B cell (primary cell): ENCODE measurements at regions not wholly inside any gene's neighbourhood (a gene's known extent, or its start where the extent isn't known, plus 50 kb on each side); places are given as distances from the start of the nearest gene placed in this dataset.

Source experiments
- ATAC-seq: fragments of 200-7000 bp; cut with Tn5 transposase; one replicate; pipeline ENCODE4 v1.10.0; 2021; ENCODE audit warnings: low read depth, mild to moderate bottlenecking, moderate number of reproducible peaks, moderate library complexity
- CTCF ChIA-PET: fragments of 350-600 bp; sonication (Branson Sonifier 250); formaldehyde crosslinking; loops from one replicate; lab custom pipeline; 2021; ENCODE audit warnings: antibody characterized with exemption, inconsistent platforms; lab: Charles Lee
- POLR2A ChIA-PET: fragments of 350-600 bp; sonication (Branson Sonifier 250); formaldehyde crosslinking; loops from one replicate; lab custom pipeline; 2021; ENCODE audit warnings: antibody characterized with exemption; lab: Charles Lee
- DNase-seq: peaks from one replicate; pipeline ENCODE4 v3.0.0; 2013
- H2AFZ ChIP-seq: 2 replicates; pipeline ENCODE4 v1.6.1; 2012; ENCODE audit warnings: mild to moderate bottlenecking, low read depth, low read length; ENCODE audit not compliant: insufficient read depth, poor library complexity, severe bottlenecking
- H3K27ac ChIP-seq, 2 donors: 1 replicate in 1 of 2; 2 replicates in 1 of 2; pipeline ENCODE4 v1.5.1; 2012 to 2013; ENCODE audit warnings: low read length in 2 of 2, mild to moderate bottlenecking in 2 of 2, moderate library complexity in 1 of 2
- H3K27me3 ChIP-seq, 4 experiments: fragments of 200-600 bp in 1 of 4; sonication (generic) in 1 of 4; replicated peaks in 1 of 4; 1 replicate in 2 of 4; 2 replicates in 2 of 4; pipeline versions ENCODE4 v1.6.1 to v1.7.0; 2013 to 2016; ENCODE audit warnings: low read length in 3 of 4, mild to moderate bottlenecking in 2 of 4, mixed read lengths in 1 of 4, moderate library complexity in 1 of 4; ENCODE audit not compliant: insufficient read depth in 4 of 4, control insufficient read depth in 3 of 4; ENCODE audit errors: control extremely low read depth in 1 of 4
- H3K36me3 ChIP-seq, 2 experiments: replicated peaks in 1 of 2; 1 replicate in 1 of 2; 2 replicates in 1 of 2; pipeline versions ENCODE4 v1.6.1 to v1.7.1; 2013; ENCODE audit warnings: low read length in 1 of 2; ENCODE audit not compliant: insufficient read depth in 2 of 2, control insufficient read depth in 1 of 2; ENCODE audit errors: control extremely low read depth in 1 of 2, extremely low read depth in 1 of 2
- H3K4me1 ChIP-seq, 2 donors: fragments of 200-600 bp in 1 of 2; sonication (generic) in 1 of 2; 1 replicate in 1 of 2; 2 replicates in 1 of 2; pipeline versions ENCODE4 v1.5.1 to v1.6.1; 2013 to 2017; ENCODE audit warnings: low read length in 2 of 2; ENCODE audit not compliant: control insufficient read depth in 2 of 2, insufficient read depth in 2 of 2
- H3K4me2 ChIP-seq: replicated peaks from 2 replicates; pipeline ENCODE3; 2012; ENCODE audit warnings: mild to moderate bottlenecking, low read depth, low read length; ENCODE audit not compliant: poor library complexity, severe bottlenecking
- H3K4me3 ChIP-seq, 5 experiments: fragments of 200-600 bp in 1 of 5; sonication (generic) in 1 of 5; 1 replicate in 3 of 5; 2 replicates in 2 of 5; pipeline versions ENCODE4 v1.5.1 to v1.7.0; 2011 to 2016; ENCODE audit warnings: low read length in 4 of 5, mild to moderate bottlenecking in 4 of 5, low read depth in 2 of 5, control low read depth in 1 of 5, moderate library complexity in 1 of 5; ENCODE audit not compliant: insufficient read depth in 1 of 5; ENCODE audit errors: control extremely low read depth in 1 of 5, extremely low read depth in 1 of 5
- H3K79me2 ChIP-seq: fragments of 200-600 bp; sonication (generic); one replicate; pipeline ENCODE4 v1.6.0; 2016; ENCODE audit warnings: low read length; ENCODE audit not compliant: control insufficient read depth, insufficient read depth
- H3K9ac ChIP-seq: fragments of 200-600 bp; sonication (generic); 2 replicates; pipeline ENCODE4 v1.6.1; 2017; ENCODE audit warnings: mild to moderate bottlenecking, low read length, moderate library complexity
- H3K9me3 ChIP-seq, 3 donors: one replicate each; pipeline versions ENCODE4 v1.6.1 to v1.7.1; 2013; ENCODE audit warnings: low read length in 2 of 3; ENCODE audit not compliant: control insufficient read depth in 2 of 3, insufficient read depth in 1 of 3; ENCODE audit errors: control extremely low read depth in 1 of 3
- H4K20me1 ChIP-seq: 2 replicates; pipeline ENCODE4 v1.6.0; 2012; ENCODE audit warnings: mild to moderate bottlenecking, low read length; ENCODE audit not compliant: insufficient read depth, control insufficient read depth, poor library complexity, severe bottlenecking
- H3K27ac Mint-ChIP-seq: one replicate; pipeline ENCODE4 v1.8.0; 2021; ENCODE audit warnings: mixed read lengths
- H3K27me3 Mint-ChIP-seq: one replicate; pipeline ENCODE4 v1.8.0; 2021; ENCODE audit warnings: mixed read lengths
- H3K4me1 Mint-ChIP-seq: one replicate; pipeline ENCODE4 v1.8.0; 2021; ENCODE audit warnings: mixed read lengths
- H3K4me3 Mint-ChIP-seq: one replicate; pipeline ENCODE4 v1.8.0; 2021; ENCODE audit warnings: mixed read lengths
- H3K9me3 Mint-ChIP-seq: one replicate; pipeline ENCODE4 v1.8.0; 2022; ENCODE audit warnings: mixed read lengths; ENCODE audit not compliant: insufficient read depth
- EZH2 ChIP-seq: IDR thresholded peaks from 2 replicates; pipeline ENCODE4 v1.6.1; 2012; ENCODE audit warnings: borderline replicate concordance, low read depth, mild to moderate bottlenecking, moderate library complexity, low read length; ENCODE audit not compliant: insufficient read depth, poor library complexity, severe bottlenecking
- WGBS: methylation state at CpG from one replicate; pipeline ENCODE4 v1.1.5; 2013; ENCODE audit warnings: missing lambda C conversion rate; ENCODE audit not compliant: insufficient coverage; 5-methylcytosine and 5-hydroxymethylcytosine counted together
- intact Hi-C: fragments of 100-400 bp; cut with micrococcal nuclease; formaldehyde crosslinking; loops from one replicate; pipeline ENCODE4 v1.10.0; 2022
- TF ChIP-seq, protein P1 (sequence below): fragments of 200-600 bp; IDR thresholded peaks from one replicate; pipeline ENCODE4 v1.8.0; 2022; ENCODE audit warnings: antibody characterized with exemption, mild to moderate bottlenecking

DNA sequence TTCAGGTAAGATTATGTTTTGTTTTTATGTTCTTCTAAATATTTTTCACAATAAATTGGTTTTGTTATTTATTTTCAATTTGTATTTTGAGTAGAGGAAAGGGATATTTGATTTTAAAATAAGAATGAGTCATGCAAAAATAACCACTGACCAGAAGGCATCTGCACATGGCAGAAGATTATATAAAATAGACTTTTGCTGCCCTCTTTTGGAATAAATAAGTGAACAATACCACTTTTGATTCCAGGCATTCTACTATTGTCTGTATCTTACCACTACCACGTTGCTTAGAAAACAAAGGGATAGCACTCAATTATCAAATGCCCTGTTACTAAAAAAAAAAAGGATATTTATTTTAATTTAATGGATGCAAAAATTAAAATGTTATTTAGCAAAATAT, 227.3 kb upstream of the ITGA1 start:
- intact Hi-C loops, result no loop called here
- CTCF ChIA-PET, result no interaction called here
- no CpG with 5 or more reads among the region's 1 CpG for WGBS

DNA sequence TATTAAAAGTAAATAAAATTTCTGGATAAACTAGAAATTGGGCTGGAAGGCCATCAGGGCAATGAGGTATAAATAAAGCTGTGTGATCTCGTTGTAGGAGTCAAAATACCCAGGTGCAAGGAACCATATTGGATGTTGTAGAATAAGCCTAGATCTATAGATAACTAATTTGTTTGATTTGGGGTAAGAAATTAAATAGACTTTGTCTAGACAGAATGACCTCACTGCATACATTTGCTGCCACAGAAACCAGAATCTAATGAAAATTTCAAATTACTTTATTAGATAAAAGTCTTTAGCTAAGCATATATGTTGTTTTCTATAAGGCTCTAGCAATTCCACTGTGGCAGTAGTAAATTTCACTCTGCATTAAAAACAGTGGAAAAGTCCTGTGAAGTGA, 225.2 kb upstream of the ITGA1 start:
- H3K4me3 ChIP-seq, result no peak overlapping the region
- WGBS, result no CpG with 5 or more reads among the region's 1 CpG
- DNase-seq (no peak), ATAC-seq (no peak)
- H3K9me3 ChIP-seq, result no peaks in the 10 kb centered on the region
- no peaks in the 10 kb centered on the region for H3K27me3 ChIP-seq
- Mint-ChIP-seq H3K27ac (no peak overlapping the region), H3K4me1 (no peaks in the 10 kb centered on the region), H3K27me3 (no peaks in the 10 kb centered on the region), H3K4me3 (no peak overlapping the region), H3K9me3 (peaks cover 2% of the 10 kb centered on the region)
- no peaks in the 10 kb centered on the region for H3K79me2 ChIP-seq
- no peak overlapping the region for H2AFZ ChIP-seq
- ChIA-PET CTCF (no interaction called here), POLR2A (no interaction called here)
- intact Hi-C loops, result no loop called here
- no peaks in the 10 kb centered on the region for H3K4me1 ChIP-seq
- no peak overlapping the region for H3K4me2 ChIP-seq
- no peaks in the 10 kb centered on the region for H4K20me1 ChIP-seq
- H3K9ac ChIP-seq, result no peak overlapping the region
- no peak overlapping the region for H3K27ac ChIP-seq
- TF ChIP-seq EZH2, result no peak
- TF ChIP-seq, protein P1, sequence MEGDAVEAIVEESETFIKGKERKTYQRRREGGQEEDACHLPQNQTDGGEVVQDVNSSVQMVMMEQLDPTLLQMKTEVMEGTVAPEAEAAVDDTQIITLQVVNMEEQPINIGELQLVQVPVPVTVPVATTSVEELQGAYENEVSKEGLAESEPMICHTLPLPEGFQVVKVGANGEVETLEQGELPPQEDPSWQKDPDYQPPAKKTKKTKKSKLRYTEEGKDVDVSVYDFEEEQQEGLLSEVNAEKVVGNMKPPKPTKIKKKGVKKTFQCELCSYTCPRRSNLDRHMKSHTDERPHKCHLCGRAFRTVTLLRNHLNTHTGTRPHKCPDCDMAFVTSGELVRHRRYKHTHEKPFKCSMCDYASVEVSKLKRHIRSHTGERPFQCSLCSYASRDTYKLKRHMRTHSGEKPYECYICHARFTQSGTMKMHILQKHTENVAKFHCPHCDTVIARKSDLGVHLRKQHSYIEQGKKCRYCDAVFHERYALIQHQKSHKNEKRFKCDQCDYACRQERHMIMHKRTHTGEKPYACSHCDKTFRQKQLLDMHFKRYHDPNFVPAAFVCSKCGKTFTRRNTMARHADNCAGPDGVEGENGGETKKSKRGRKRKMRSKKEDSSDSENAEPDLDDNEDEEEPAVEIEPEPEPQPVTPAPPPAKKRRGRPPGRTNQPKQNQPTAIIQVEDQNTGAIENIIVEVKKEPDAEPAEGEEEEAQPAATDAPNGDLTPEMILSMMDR, result no peak
- no peaks in the 10 kb centered on the region for H3K36me3 ChIP-seq

More for the DNA sequence above, 227.3 kb upstream of the ITGA1 start:
- Histone ChIP-seq H3K9me3 (no peaks in the 10 kb centered on the region), H3K27me3 (no peaks in the 10 kb centered on the region), H3K4me3 (no peak overlapping the region), H2AFZ (no peak overlapping the region), H3K36me3 (no peaks in the 10 kb centered on the region), H3K27ac (no peak overlapping the region), H3K9ac (no peak overlapping the region), H3K4me1 (no peaks in the 10 kb centered on the region), H3K4me2 (no peak overlapping the region), H3K79me2 (no peaks in the 10 kb centered on the region), H4K20me1 (no peaks in the 10 kb centered on the region)
- DNase-seq, result no peak
- no peak for TF ChIP-seq EZH2
- TF ChIP-seq, protein P1, result no peak
- Mint-ChIP-seq H3K27me3 (no peaks in the 10 kb centered on the region), H3K9me3 (peaks cover 1% of the 10 kb centered on the region), H3K4me1 (no peaks in the 10 kb centered on the region), H3K4me3 (no peak overlapping the region), H3K27ac (no peak overlapping the region)
- ATAC-seq, result no peak
- POLR2A ChIA-PET, result no interaction called here
